ENCODE measurements at regions not wholly inside any gene's neighbourhood (a gene's known extent, or its start where the extent isn't known, plus 50 kb on each side); places are given as distances from the start of the nearest gene placed in this dataset.

DNA sequence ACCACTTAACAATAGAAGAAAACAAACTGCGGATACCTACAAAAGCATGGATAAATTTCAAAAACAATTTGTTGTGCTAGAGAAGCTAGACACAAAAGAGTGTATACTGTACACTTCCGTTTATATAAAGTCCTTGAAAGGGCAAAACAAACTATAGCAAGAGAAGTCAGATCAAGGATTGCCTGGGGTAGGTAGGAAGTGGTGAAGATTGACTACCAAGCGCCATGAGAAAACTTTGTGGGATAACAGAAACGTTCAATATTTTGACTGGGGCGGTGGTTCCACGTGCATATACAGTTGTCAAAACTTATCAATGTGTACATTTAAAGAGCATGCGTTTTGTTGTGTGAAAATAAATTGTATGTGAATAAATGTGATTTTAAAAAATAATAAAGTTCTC lies 55.6 kb upstream of the CCL2 start:
- peaks cover 24% of the 10 kb centered on the region for H3K27me3 ChIP-seq
- H3K4me1 ChIP-seq: peaks cover 0 to 16% (median 0%) of the 10 kb centered on the region in 3 donors
- ATAC-seq: no peak
- no peak overlapping the region for H3K4me3 ChIP-seq
- peaks cover 0 to 20% (median 0%) of the 10 kb centered on the region in 3 donors for H3K9me3 ChIP-seq
- TF ChIP-seq POLR2A (IDR thresholded peaks at IDR 0.05) (no peak), EP300 (IDR thresholded peaks at IDR 0.05) (no peak), POLR2AphosphoS5 (IDR thresholded peaks at IDR 0.05) (no peak)
- TF ChIP-seq, protein P1, sequence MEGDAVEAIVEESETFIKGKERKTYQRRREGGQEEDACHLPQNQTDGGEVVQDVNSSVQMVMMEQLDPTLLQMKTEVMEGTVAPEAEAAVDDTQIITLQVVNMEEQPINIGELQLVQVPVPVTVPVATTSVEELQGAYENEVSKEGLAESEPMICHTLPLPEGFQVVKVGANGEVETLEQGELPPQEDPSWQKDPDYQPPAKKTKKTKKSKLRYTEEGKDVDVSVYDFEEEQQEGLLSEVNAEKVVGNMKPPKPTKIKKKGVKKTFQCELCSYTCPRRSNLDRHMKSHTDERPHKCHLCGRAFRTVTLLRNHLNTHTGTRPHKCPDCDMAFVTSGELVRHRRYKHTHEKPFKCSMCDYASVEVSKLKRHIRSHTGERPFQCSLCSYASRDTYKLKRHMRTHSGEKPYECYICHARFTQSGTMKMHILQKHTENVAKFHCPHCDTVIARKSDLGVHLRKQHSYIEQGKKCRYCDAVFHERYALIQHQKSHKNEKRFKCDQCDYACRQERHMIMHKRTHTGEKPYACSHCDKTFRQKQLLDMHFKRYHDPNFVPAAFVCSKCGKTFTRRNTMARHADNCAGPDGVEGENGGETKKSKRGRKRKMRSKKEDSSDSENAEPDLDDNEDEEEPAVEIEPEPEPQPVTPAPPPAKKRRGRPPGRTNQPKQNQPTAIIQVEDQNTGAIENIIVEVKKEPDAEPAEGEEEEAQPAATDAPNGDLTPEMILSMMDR (IDR thresholded peaks at IDR 0.05): no peak
- no peak overlapping the region for H3K27ac ChIP-seq
- H3K36me3 ChIP-seq: no peaks in the 10 kb centered on the region
- WGBS, 2 donors (ENCODE audit: low coverage in 1 of 2): 31% methylated on average over 7 of the region's 7 CpGs

DNA sequence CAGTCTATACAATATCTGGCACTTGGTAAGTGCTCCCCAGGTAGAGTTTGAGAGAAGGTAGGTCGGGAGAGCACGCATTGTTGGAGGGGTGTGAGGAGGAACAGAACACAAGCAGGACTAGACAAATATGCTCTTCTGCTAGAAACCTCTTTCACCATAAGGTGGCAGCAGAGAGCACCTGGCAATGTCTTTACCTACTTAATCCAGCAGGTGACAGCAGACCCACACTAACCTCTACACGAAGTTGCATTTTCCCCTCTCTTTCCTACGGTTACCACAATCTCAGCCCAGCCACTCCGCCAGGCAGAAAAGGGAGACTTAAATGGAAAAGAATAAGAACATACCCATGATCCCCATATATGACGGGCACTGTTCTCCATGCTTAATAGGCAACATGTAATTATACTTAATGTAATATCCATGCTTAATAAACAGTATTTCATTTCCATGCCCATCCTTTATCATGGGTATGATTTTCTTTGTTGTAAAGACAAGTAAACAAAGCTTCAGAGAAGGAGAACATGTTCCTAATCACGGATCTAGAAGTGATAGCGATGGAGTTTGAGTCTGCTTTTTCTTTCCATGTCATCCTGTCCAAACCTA lies 55.1 kb upstream of the CCL2 start:
- peaks cover 0 to 16% (median 0%) of the 10 kb centered on the region in 3 donors for H3K4me1 ChIP-seq
- TF ChIP-seq, protein P1 (IDR thresholded peaks at IDR 0.05): peak; percentile 99 to 100 (median 100)
- TF ChIP-seq POLR2A (IDR thresholded peaks at IDR 0.05) (no peak), EP300 (IDR thresholded peaks at IDR 0.05) (no peak), POLR2AphosphoS5 (IDR thresholded peaks at IDR 0.05) (peak; percentile 77)
- WGBS, 2 donors (ENCODE audit: low coverage in 1 of 2): 10 to 18% methylated on average over 8 of the region's 8 CpGs

DNA sequence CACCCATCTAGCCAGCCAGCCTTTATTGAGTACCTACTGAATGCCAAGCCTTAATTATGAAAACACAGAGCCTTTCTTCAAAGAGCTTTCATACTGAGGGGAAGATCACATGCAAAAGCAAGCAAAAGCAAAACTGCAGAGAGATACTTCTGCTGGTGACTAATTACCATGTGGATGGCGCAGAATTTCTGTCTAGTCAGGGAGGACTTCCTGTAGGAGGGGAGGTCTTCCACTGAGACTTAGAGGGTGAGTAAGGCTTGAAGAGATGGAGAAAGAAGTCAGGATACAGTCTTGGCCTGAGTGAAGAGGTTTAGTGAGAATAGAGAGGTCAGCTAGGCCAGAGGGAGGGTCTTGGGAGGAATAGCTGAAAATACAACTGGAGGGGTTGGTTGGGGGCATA lies 53.9 kb upstream of the CCL2 start:
- no peaks in the 10 kb centered on the region for H3K36me3 ChIP-seq
- ATAC-seq: no peak
- H3K9me3 ChIP-seq: peaks cover 0 to 20% (median 0%) of the 10 kb centered on the region in 3 donors
- no peak overlapping the region for H3K27ac ChIP-seq
- 88% methylated on average over 1 of the region's 1 CpG; no CpG with 5 or more reads in 1 of the 2 donors for WGBS, 2 donors (ENCODE audit: low coverage in 1 of 2)
- H3K4me3 ChIP-seq: no peak overlapping the region
- peaks cover 20% of the 10 kb centered on the region for H3K27me3 ChIP-seq
- TF ChIP-seq POLR2AphosphoS5 (IDR thresholded peaks at IDR 0.05) (no peak), POLR2A (IDR thresholded peaks at IDR 0.05) (no peak)
- TF ChIP-seq, protein P1 (IDR thresholded peaks at IDR 0.05): no peak
- H3K4me1 ChIP-seq: peaks cover 0 to 16% (median 0%) of the 10 kb centered on the region in 3 donors

More for the DNA sequence above, 55.1 kb upstream of the CCL2 start:
- H3K27me3 ChIP-seq: peaks cover 24% of the 10 kb centered on the region
- no peak overlapping the region for H3K4me3 ChIP-seq
- H3K27ac ChIP-seq: no peak overlapping the region
- ATAC-seq: peak; percentile 87
- peaks cover 0 to 20% (median 0%) of the 10 kb centered on the region in 3 donors for H3K9me3 ChIP-seq
- no peaks in the 10 kb centered on the region for H3K36me3 ChIP-seq

DNA sequence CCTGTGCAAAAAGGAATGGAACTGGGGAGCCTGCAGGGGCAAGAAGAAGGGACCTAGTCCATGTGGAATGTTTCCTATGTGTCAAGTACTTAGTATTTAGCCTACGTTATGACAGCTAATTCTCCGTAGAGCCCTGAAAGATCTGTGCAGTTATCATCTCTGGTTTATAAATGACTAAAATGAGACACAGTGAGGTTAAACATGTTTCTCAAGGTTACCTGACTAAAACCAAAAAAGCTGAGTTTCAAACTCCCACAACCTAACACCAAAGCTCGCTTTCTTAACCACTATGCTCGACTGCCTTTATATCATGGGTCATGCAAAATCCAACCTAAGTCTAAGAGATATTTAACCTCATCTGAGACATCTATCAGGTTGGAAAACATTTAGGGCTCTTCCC lies 53.3 kb upstream of the CCL2 start:
- no peak overlapping the region for H3K4me3 ChIP-seq
- H3K4me1 ChIP-seq: peaks cover 0 to 16% (median 0%) of the 10 kb centered on the region in 3 donors
- no peaks in the 10 kb centered on the region for H3K36me3 ChIP-seq
- ATAC-seq: no peak
- TF ChIP-seq POLR2A (IDR thresholded peaks at IDR 0.05) (no peak), POLR2AphosphoS5 (IDR thresholded peaks at IDR 0.05) (no peak), EP300 (IDR thresholded peaks at IDR 0.05) (no peak)
- TF ChIP-seq, protein P1 (IDR thresholded peaks at IDR 0.05): no peak
- peaks cover 14% of the 10 kb centered on the region for H3K27me3 ChIP-seq
- 78 to 91% methylated on average over 4 of the region's 4 CpGs for WGBS, 2 donors (ENCODE audit: low coverage in 1 of 2)
- peaks cover 0 to 20% (median 0%) of the 10 kb centered on the region in 3 donors for H3K9me3 ChIP-seq
- no peak overlapping the region for H3K27ac ChIP-seq

DNA sequence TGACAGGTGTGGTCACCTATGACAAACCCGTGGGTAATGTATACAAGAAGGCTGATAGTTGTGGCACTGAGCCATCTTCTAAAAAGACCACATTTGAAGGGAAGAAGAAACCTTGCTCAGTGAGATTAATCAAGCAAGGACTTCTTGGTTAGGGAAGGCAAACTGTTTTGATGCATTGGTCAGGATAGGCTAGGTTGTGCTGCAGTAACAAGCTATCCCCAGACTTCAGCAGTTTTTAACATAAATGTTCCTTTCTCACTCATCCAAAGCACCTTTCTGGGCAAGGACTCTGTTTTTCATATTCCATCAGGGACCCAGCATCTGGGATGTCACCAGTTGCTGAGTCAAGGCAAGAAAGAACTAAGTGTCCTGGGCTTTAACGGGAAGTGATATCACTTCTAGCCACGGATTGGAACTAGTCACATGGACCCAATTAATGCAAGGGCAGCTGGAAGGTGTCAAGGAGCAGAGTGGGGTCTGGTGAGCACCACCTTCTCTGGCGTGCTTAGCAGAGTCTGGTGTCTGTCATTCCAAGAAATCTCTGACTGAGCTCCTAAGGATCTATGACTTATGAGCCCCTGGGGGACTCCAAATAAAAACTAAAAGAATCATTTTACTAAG lies 52.0 kb upstream of the CCL2 start:
- Histone ChIP-seq H3K36me3 (no peaks in the 10 kb centered on the region), H3K27me3 (peaks cover under 1% of the 10 kb centered on the region), H3K27ac (no peak overlapping the region), H3K4me3 (no peak overlapping the region), H3K9me3 (peaks cover 0 to 9% (median 0%) of the 10 kb centered on the region in 3 donors), H3K4me1 (peaks cover 0 to 16% (median 0%) of the 10 kb centered on the region in 3 donors)
- WGBS, 2 donors (ENCODE audit: low coverage in 1 of 2): 55 to 63% methylated on average over 2 to 4 of the region's 4 CpGs
- TF ChIP-seq EP300 (IDR thresholded peaks at IDR 0.05) (no peak), POLR2AphosphoS5 (IDR thresholded peaks at IDR 0.05) (peak; percentile 69)
- TF ChIP-seq, protein P1 (IDR thresholded peaks at IDR 0.05): no peak
- peak; percentile 16 for ATAC-seq

Data from gastroesophageal sphincter (tissue), 4 donors.